ENCODE measurements at regions not wholly inside any gene's neighbourhood (a gene's known extent, or its start where the extent isn't known, plus 50 kb on each side); places are given as distances from the start of the nearest gene placed in this dataset.

- intact Hi-C loops (cut with micrococcal nuclease) = no loop called here
Observed at GRCh38 chr6:16857969-16858592, 96.8 kb upstream of the ATXN1 start.

GRCh38 chr6:16855460-16855859 is 94.2 kb upstream of the ATXN1 start:
- intact Hi-C loops (cut with micrococcal nuclease) = no loop called here

- intact Hi-C loops (cut with micrococcal nuclease) = no loop called here
Observed at GRCh38 chr6:16854986-16855385, 93.7 kb upstream of the ATXN1 start.

GRCh38 chr6:16852671-16853070 is 91.4 kb upstream of the ATXN1 start:
- intact Hi-C loops (cut with micrococcal nuclease) = no loop called here

- intact Hi-C loops (cut with micrococcal nuclease) = no loop called here
Observed at GRCh38 chr6:16851758-16852157, 90.5 kb upstream of the ATXN1 start.

- intact Hi-C loops (cut with micrococcal nuclease) = no loop called here
Observed at GRCh38 chr6:16851044-16851540, 89.8 kb upstream of the ATXN1 start.

GRCh38 chr6:16850681-16851026 is 89.4 kb upstream of the ATXN1 start:
- intact Hi-C loops (cut with micrococcal nuclease) = no loop called here

- intact Hi-C loops (cut with micrococcal nuclease) = no loop called here
Observed at GRCh38 chr6:16849988-16850680, 88.9 kb upstream of the ATXN1 start.

GRCh38 chr6:16849280-16849987 is 88.2 kb upstream of the ATXN1 start:
- intact Hi-C loops (cut with micrococcal nuclease) = no loop called here

- intact Hi-C loops (cut with micrococcal nuclease) = no loop called here
Observed at GRCh38 chr6:16846399-16846778, 85.1 kb upstream of the ATXN1 start.

- intact Hi-C loops (cut with micrococcal nuclease) = no loop called here
Observed at GRCh38 chr6:16844183-16844582, 82.9 kb upstream of the ATXN1 start.

- intact Hi-C loops (cut with micrococcal nuclease) = no loop called here
Observed at GRCh38 chr6:16842676-16843075, 81.4 kb upstream of the ATXN1 start.

GRCh38 chr6:16841241-16841640 is 80.0 kb upstream of the ATXN1 start:
- intact Hi-C loops (cut with micrococcal nuclease) = no loop called here

GRCh38 chr6:16840725-16841124 is 79.5 kb upstream of the ATXN1 start:
- intact Hi-C loops (cut with micrococcal nuclease) = no loop called here

GRCh38 chr6:16840291-16840690 is 79.0 kb upstream of the ATXN1 start:
- intact Hi-C loops (cut with micrococcal nuclease) = no loop called here

GRCh38 chr6:16839631-16840179 is 78.4 kb upstream of the ATXN1 start:
- intact Hi-C loops (cut with micrococcal nuclease) = loop anchor here (5.0 kb wide), 1 partner anchor 182 kb away; no protein-coding TSS in a partner anchor

GRCh38 chr6:16837217-16837972 is 76.1 kb upstream of the ATXN1 start:
- intact Hi-C loops (cut with micrococcal nuclease) = loop anchor here (2.0 to 5.0 kb wide), 2 partner anchors 67 to 180 kb away; no protein-coding TSS in a partner anchor

GRCh38 chr6:16836144-16836981 is 75.1 kb upstream of the ATXN1 start:
- intact Hi-C loops (cut with micrococcal nuclease) = loop anchor here (2.0 to 5.0 kb wide), 2 partner anchors 66 to 179 kb away; no protein-coding TSS in a partner anchor

- intact Hi-C loops (cut with micrococcal nuclease) = no loop called here
Observed at GRCh38 chr6:16834242-16834641, 73.0 kb upstream of the ATXN1 start.

- intact Hi-C loops (cut with micrococcal nuclease) = no loop called here
Observed at GRCh38 chr6:16832721-16833120, 71.5 kb upstream of the ATXN1 start.

Measured in T-helper 2 cell treated with Interferon-gamma antibody and Interleukin-4, amounts not matched to agents 100 ng/mL and 5 ng/mL, for 36 hours (primary cell).